ENCODE measurements at regions not wholly inside any gene's neighbourhood (a gene's known extent, or its start where the extent isn't known, plus 50 kb on each side); places are given as distances from the start of the nearest gene placed in this dataset.

GRCh38 chr7:25805027-25805687, 346.8 kb upstream of the NFE2L3 start:
- Histone ChIP-seq H3K27ac (ENCODE audit: low read depth, low read length, poor library complexity, severe bottlenecking) (no peak overlapping the region), H3K36me3 (ENCODE audit: insufficient read depth, low read length, poor library complexity, severe bottlenecking) (no peaks in the 10 kb centered on the region), H3K4me1 (ENCODE audit: insufficient read depth, low read length, poor library complexity, severe bottlenecking) (no peaks in the 10 kb centered on the region), H3K27me3 (replicated peaks; ENCODE audit: insufficient read depth, low read depth, low read length, poor library complexity) (peaks cover 49% of the 10 kb centered on the region), H3K9me3 (ENCODE audit: low read depth, low read length, poor library complexity, severe bottlenecking) (no peaks in the 10 kb centered on the region), H3K4me3 (ENCODE audit: low read depth, low read length, poor library complexity, severe bottlenecking) (no peak overlapping the region)
- ChIA-PET POLR2A (ENCODE audit: low non-redundant PET) (no interaction called here), CTCF (no interaction called here)
- intact Hi-C loops (cut with micrococcal nuclease; ENCODE audit: unreplicated experiment), result no loop called here
- BruUV-seq (replicated peaks), result no TSS peak
- TF ChIP-seq EZH2 (IDR thresholded peaks at IDR 0.05; ENCODE audit: borderline replicate concordance, low read depth, low read length, poor library complexity, severe bottlenecking) (no peak), CTCF (conservative IDR thresholded peaks at IDR 0.05; ENCODE audit: low read depth, low read length) (no peak)
- no peak for DNase-seq (ENCODE audit: low spot score)

GRCh38 chr7:25807086-25807611, 344.8 kb upstream of the NFE2L3 start:
- Histone ChIP-seq H3K4me3 (ENCODE audit: low read depth, low read length, poor library complexity, severe bottlenecking) (no peak overlapping the region), H3K27ac (ENCODE audit: low read depth, low read length, poor library complexity, severe bottlenecking) (no peak overlapping the region), H3K36me3 (ENCODE audit: insufficient read depth, low read length, poor library complexity, severe bottlenecking) (no peaks in the 10 kb centered on the region), H3K27me3 (replicated peaks; ENCODE audit: insufficient read depth, low read depth, low read length, poor library complexity) (peaks cover 59% of the 10 kb centered on the region), H3K9me3 (ENCODE audit: low read depth, low read length, poor library complexity, severe bottlenecking) (no peaks in the 10 kb centered on the region), H3K4me1 (ENCODE audit: insufficient read depth, low read length, poor library complexity, severe bottlenecking) (no peaks in the 10 kb centered on the region)
- ChIA-PET POLR2A (ENCODE audit: low non-redundant PET) (no interaction called here), CTCF (no interaction called here)
- BruUV-seq (replicated peaks), result no TSS peak
- DNase-seq (ENCODE audit: low spot score), result no peak
- TF ChIP-seq EZH2 (IDR thresholded peaks at IDR 0.05; ENCODE audit: borderline replicate concordance, low read depth, low read length, poor library complexity, severe bottlenecking) (no peak), CTCF (conservative IDR thresholded peaks at IDR 0.05; ENCODE audit: low read depth, low read length) (no peak)
- intact Hi-C loops (cut with micrococcal nuclease; ENCODE audit: unreplicated experiment), result no loop called here

- TF ChIP-seq CTCF (conservative IDR thresholded peaks at IDR 0.05; ENCODE audit: low read depth, low read length) (no peak), EZH2 (IDR thresholded peaks at IDR 0.05; ENCODE audit: borderline replicate concordance, low read depth, low read length, poor library complexity, severe bottlenecking) (no peak)
These were observed 342.6 kb upstream of the NFE2L3 start for GRCh38 chr7:25809441-25809840.

More at GRCh38 chr7:25809441-25809840, 342.6 kb upstream of the NFE2L3 start:
- Histone ChIP-seq H3K36me3 (ENCODE audit: insufficient read depth, low read length, poor library complexity, severe bottlenecking) (no peaks in the 10 kb centered on the region), H3K9me3 (ENCODE audit: low read depth, low read length, poor library complexity, severe bottlenecking) (no peaks in the 10 kb centered on the region), H3K27ac (ENCODE audit: low read depth, low read length, poor library complexity, severe bottlenecking) (no peak overlapping the region), H3K27me3 (replicated peaks; ENCODE audit: insufficient read depth, low read depth, low read length, poor library complexity) (peaks cover 40% of the 10 kb centered on the region), H3K4me3 (ENCODE audit: low read depth, low read length, poor library complexity, severe bottlenecking) (no peak overlapping the region), H3K4me1 (ENCODE audit: insufficient read depth, low read length, poor library complexity, severe bottlenecking) (no peaks in the 10 kb centered on the region)
- ChIA-PET POLR2A (ENCODE audit: low non-redundant PET) (no interaction called here), CTCF (no interaction called here)
- BruUV-seq (replicated peaks), result no TSS peak
- intact Hi-C loops (cut with micrococcal nuclease; ENCODE audit: unreplicated experiment), result no loop called here
- no peak for DNase-seq (ENCODE audit: low spot score)
